Liver (tissue), 8 donors: ENCODE measurements at regions not wholly inside any gene's neighbourhood (a gene's known extent, or its start where the extent isn't known, plus 50 kb on each side); places are given as distances from the start of the nearest gene placed in this dataset.

Experiments
- DNase-seq: peaks from one replicate; pipeline ENCODE4 v3.0.0-alpha.2; 2017; ENCODE audit warnings: low spot score
- H3K27ac ChIP-seq, 2 donors: one replicate each; pipeline ENCODE4 v1.7.0; 2013; ENCODE audit warnings: inconsistent platforms in 2 of 2, low read length in 2 of 2, control low read depth in 1 of 2, low read depth in 1 of 2, mild to moderate bottlenecking in 1 of 2
- H3K27me3 ChIP-seq, 4 donors: one replicate each; pipeline versions ENCODE4 v1.6.1 to v1.7.0; 2013; ENCODE audit warnings: low read length in 3 of 4, inconsistent platforms in 1 of 4, mild to moderate bottlenecking in 1 of 4, moderate library complexity in 1 of 4; ENCODE audit not compliant: control insufficient read depth in 4 of 4, insufficient read depth in 4 of 4
- H3K36me3 ChIP-seq, 4 donors: one replicate each; pipeline versions ENCODE4 v1.6.1 to v1.7.0; 2013; ENCODE audit warnings: low read length in 3 of 4, mild to moderate bottlenecking in 3 of 4, low read depth in 1 of 4, moderate library complexity in 1 of 4; ENCODE audit not compliant: control insufficient read depth in 4 of 4, insufficient read depth in 3 of 4
- H3K4me1 ChIP-seq, 4 donors: one replicate each; pipeline versions ENCODE4 v1.6.1 to v1.7.0; 2013; ENCODE audit warnings: low read length in 3 of 4, mild to moderate bottlenecking in 3 of 4, moderate library complexity in 1 of 4; ENCODE audit not compliant: control insufficient read depth in 4 of 4, insufficient read depth in 4 of 4
- H3K4me3 ChIP-seq, 3 donors: one replicate each; pipeline versions ENCODE4 v1.6.1 to v1.7.0; 2013; ENCODE audit warnings: low read length in 3 of 3, control low read depth in 1 of 3, low read depth in 1 of 3, mild to moderate bottlenecking in 1 of 3
- H3K9ac ChIP-seq, 2 donors: one replicate each; pipeline ENCODE4 v1.7.0; 2013; ENCODE audit warnings: low read length in 2 of 2, mild to moderate bottlenecking in 2 of 2, moderate library complexity in 2 of 2, control low read depth in 1 of 2, low read depth in 1 of 2
- H3K9me3 ChIP-seq, 4 donors: one replicate each; pipeline versions ENCODE4 v1.6.1 to v1.7.0; 2013; ENCODE audit warnings: low read length in 3 of 4; ENCODE audit not compliant: control insufficient read depth in 4 of 4
- FOXA2 ChIP-seq: IDR thresholded peaks from 2 replicates; pipeline ENCODE4 v1.6.1; 2016; ENCODE audit warnings: antibody characterized with exemption
- GABPA ChIP-seq, 2 donors: IDR thresholded peaks in 1 of 2; conservative IDR thresholded peaks in 1 of 2; 2 replicates each; pipeline ENCODE4 v1.6.1; 2016; ENCODE audit warnings: antibody characterized with exemption in 2 of 2, mild to moderate bottlenecking in 1 of 2, moderate library complexity in 1 of 2
- HNF4A ChIP-seq, 2 donors: conservative IDR thresholded peaks; 2 replicates each; pipeline ENCODE4 v1.6.1; 2016; ENCODE audit warnings: antibody characterized with exemption in 2 of 2, mild to moderate bottlenecking in 2 of 2
- HNF4G ChIP-seq: IDR thresholded peaks from 2 replicates; pipeline ENCODE4 v1.6.1; 2016; ENCODE audit warnings: antibody characterized with exemption
- JUND ChIP-seq, 2 donors: IDR thresholded peaks; 2 replicates each; pipeline ENCODE4 v1.6.1; 2016; ENCODE audit warnings: antibody characterized with exemption in 2 of 2
- NR2F2 ChIP-seq: IDR thresholded peaks from 2 replicates; pipeline ENCODE4 v1.6.1; 2016; ENCODE audit warnings: antibody characterized with exemption
- RAD21 ChIP-seq, 2 donors: IDR thresholded peaks; 2 replicates each; pipeline ENCODE4 v1.6.1; 2016; ENCODE audit warnings: antibody characterized with exemption in 2 of 2, mild to moderate bottlenecking in 2 of 2
- RXRA ChIP-seq, 2 donors: IDR thresholded peaks; 2 replicates each; pipeline ENCODE4 v1.6.1; 2017 to 2018; ENCODE audit warnings: antibody characterized with exemption in 2 of 2, mild to moderate bottlenecking in 1 of 2
- TAF1 ChIP-seq: conservative IDR thresholded peaks from 2 replicates; pipeline ENCODE4 v1.6.1; 2016; ENCODE audit warnings: antibody characterized with exemption, mild to moderate bottlenecking
- WGBS: extraction: QIAGEN DNeasy Blood & Tissue Kit; methylation state at CpG from one replicate; pipeline ENCODE4 v1.1.7; 2013; 5-methylcytosine and 5-hydroxymethylcytosine counted together
- TF ChIP-seq, protein P1 (sequence below): fragments of 150-350 bp; IDR thresholded peaks from 2 replicates; pipeline ENCODE4 v1.5.1; 2017; ENCODE audit warnings: improper control_type of control experiment, low read depth, low read length; ENCODE audit not compliant: missing input control
- TF ChIP-seq, protein P2 (sequence below): IDR thresholded peaks from 2 replicates; pipeline ENCODE4 v1.6.1; 2016; ENCODE audit warnings: antibody characterized with exemption
- TF ChIP-seq, protein P3 (sequence below): IDR thresholded peaks from 2 replicates; pipeline ENCODE4 v1.6.1; 2016; ENCODE audit warnings: antibody characterized with exemption
- TF ChIP-seq, protein P4 (sequence below): IDR thresholded peaks from 2 replicates; pipeline ENCODE4 v1.6.1; 2016; ENCODE audit warnings: antibody characterized with exemption, mild to moderate bottlenecking
- donor health status: healthy.
- donor health status: healthy.
- donor health status: healthy.
- donor health status: healthy.
- donor health status: healthy.

DNA sequence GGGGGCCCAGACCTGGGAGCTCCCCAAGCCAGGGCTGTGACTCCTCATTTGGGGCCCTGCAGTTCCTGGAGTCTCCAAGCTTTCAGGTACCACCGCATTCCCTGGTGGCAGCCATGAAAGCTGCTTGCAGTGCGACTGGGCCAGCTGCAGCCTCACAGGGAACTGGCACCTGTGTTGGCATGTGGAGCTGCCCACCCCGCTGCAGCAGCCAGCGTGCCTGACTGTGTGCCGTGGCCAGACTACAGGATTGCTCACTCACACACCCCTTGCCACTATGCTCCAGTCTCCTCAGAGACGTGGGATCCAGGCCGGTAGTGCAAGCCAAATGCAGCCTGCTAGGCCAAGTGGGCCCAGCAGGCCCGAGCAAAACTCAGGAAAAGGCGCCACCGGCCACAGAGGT is 450.7 kb downstream of the COL12A1 start (continued):
- TF ChIP-seq FOXA2 = no peak
- TF ChIP-seq NR2F2 = no peak
- TF ChIP-seq HNF4A (conservative IDR thresholded peaks at IDR 0.05) = no peak
- TF ChIP-seq, protein P1, sequence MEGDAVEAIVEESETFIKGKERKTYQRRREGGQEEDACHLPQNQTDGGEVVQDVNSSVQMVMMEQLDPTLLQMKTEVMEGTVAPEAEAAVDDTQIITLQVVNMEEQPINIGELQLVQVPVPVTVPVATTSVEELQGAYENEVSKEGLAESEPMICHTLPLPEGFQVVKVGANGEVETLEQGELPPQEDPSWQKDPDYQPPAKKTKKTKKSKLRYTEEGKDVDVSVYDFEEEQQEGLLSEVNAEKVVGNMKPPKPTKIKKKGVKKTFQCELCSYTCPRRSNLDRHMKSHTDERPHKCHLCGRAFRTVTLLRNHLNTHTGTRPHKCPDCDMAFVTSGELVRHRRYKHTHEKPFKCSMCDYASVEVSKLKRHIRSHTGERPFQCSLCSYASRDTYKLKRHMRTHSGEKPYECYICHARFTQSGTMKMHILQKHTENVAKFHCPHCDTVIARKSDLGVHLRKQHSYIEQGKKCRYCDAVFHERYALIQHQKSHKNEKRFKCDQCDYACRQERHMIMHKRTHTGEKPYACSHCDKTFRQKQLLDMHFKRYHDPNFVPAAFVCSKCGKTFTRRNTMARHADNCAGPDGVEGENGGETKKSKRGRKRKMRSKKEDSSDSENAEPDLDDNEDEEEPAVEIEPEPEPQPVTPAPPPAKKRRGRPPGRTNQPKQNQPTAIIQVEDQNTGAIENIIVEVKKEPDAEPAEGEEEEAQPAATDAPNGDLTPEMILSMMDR = no peak
- TF ChIP-seq, protein P2, sequence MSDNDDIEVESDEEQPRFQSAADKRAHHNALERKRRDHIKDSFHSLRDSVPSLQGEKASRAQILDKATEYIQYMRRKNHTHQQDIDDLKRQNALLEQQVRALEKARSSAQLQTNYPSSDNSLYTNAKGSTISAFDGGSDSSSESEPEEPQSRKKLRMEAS = no peak
- TF ChIP-seq, protein P3, sequence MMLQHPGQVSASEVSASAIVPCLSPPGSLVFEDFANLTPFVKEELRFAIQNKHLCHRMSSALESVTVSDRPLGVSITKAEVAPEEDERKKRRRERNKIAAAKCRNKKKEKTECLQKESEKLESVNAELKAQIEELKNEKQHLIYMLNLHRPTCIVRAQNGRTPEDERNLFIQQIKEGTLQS = no peak
- TF ChIP-seq TAF1 = no peak
- no peak for TF ChIP-seq HNF4G

DNA sequence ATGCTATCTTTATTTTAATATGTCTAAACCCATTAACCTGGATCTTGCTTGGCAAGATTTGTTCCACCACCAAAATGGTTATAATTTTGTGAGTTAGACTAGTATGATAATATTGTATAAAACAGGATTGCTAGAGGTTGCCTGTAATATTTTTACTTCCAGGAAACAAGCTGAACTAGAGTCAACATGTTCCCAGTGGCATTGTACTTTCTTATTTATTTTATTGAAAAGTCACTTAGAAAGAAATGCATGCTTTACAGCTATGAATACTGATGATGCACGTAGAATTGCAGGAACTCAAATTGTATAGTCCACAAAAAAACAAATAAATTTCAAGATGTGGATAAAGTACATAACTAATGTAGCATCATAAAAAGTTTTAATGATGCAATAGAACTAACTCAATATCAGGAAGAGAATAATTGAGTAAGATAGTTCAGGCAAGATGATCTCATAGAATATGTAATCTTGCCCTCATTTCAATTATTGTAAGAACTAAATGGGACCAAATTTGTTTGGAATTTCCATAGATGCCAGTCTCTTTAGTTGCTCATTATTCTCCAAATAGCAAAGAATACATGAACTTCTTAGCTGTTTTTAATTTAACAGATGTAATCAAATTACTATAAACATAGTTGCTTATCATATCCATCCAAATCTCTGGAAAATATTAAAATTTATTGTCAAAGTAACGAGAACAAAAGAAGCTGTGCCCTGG is 451.8 kb downstream of the COL12A1 start:
- no peak overlapping the region for H3K9ac ChIP-seq
- H3K27me3 ChIP-seq = no peaks in the 10 kb centered on the region
- H3K4me3 ChIP-seq = no peak overlapping the region
- TF ChIP-seq HNF4A (conservative IDR thresholded peaks at IDR 0.05) (no peak), TAF1 (no peak), RXRA (IDR thresholded peaks at IDR 0.05) (no peak), GABPA (IDR thresholded peaks at IDR 0.05 in 1 of 2, conservative IDR thresholded peaks at IDR 0.05 in 1 of 2) (no peak), JUND (IDR thresholded peaks at IDR 0.05) (no peak), FOXA2 (no peak)
- TF ChIP-seq, protein P4, sequence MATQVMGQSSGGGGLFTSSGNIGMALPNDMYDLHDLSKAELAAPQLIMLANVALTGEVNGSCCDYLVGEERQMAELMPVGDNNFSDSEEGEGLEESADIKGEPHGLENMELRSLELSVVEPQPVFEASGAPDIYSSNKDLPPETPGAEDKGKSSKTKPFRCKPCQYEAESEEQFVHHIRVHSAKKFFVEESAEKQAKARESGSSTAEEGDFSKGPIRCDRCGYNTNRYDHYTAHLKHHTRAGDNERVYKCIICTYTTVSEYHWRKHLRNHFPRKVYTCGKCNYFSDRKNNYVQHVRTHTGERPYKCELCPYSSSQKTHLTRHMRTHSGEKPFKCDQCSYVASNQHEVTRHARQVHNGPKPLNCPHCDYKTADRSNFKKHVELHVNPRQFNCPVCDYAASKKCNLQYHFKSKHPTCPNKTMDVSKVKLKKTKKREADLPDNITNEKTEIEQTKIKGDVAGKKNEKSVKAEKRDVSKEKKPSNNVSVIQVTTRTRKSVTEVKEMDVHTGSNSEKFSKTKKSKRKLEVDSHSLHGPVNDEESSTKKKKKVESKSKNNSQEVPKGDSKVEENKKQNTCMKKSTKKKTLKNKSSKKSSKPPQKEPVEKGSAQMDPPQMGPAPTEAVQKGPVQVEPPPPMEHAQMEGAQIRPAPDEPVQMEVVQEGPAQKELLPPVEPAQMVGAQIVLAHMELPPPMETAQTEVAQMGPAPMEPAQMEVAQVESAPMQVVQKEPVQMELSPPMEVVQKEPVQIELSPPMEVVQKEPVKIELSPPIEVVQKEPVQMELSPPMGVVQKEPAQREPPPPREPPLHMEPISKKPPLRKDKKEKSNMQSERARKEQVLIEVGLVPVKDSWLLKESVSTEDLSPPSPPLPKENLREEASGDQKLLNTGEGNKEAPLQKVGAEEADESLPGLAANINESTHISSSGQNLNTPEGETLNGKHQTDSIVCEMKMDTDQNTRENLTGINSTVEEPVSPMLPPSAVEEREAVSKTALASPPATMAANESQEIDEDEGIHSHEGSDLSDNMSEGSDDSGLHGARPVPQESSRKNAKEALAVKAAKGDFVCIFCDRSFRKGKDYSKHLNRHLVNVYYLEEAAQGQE = no peak
- TF ChIP-seq, protein P2 = no peak
- DNase-seq = no peak
- no peaks in the 10 kb centered on the region for H3K4me1 ChIP-seq
- H3K9me3 ChIP-seq = no peaks in the 10 kb centered on the region
- H3K27ac ChIP-seq = no peak overlapping the region
- WGBS = 50% methylated on average over 2 of the region's 2 CpGs
- no peaks in the 10 kb centered on the region for H3K36me3 ChIP-seq

DNA sequence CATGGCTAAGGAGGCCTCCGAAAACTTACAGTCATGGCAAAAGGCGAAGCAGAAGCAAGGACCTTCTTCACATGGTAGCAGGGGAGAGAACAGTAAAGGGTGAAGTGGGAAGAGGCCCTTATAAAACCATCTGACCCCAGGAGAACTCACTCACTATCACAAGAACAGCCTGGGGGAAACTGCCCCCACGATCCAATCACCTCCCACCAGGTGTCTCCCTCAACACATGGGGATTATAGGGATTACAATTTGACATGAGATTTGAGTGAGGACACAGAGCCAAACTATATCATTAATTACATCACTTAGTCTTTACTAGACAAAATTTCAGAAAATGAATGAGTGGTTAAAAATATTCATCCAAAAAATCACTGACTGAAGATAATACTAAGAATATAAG is 453.6 kb downstream of the COL12A1 start:
- Histone ChIP-seq H3K4me1 (no peaks in the 10 kb centered on the region), H3K4me3 (no peak overlapping the region), H3K9me3 (no peaks in the 10 kb centered on the region), H3K9ac (no peak overlapping the region), H3K27me3 (no peaks in the 10 kb centered on the region), H3K36me3 (no peaks in the 10 kb centered on the region), H3K27ac (no peak overlapping the region)
- TF ChIP-seq JUND (IDR thresholded peaks at IDR 0.05) (no peak), RAD21 (IDR thresholded peaks at IDR 0.05) (peak; percentile 23 to 36)
- no peak for DNase-seq
- WGBS = 64% methylated on average over 3 of the region's 3 CpGs
